Ascending aorta (tissue), 2 donors: ENCODE measurements at regions not wholly inside any gene's neighbourhood (a gene's known extent, or its start where the extent isn't known, plus 50 kb on each side); places are given as distances from the start of the nearest gene placed in this dataset.

ENCODE experiments used
- DNase-seq, 2 donors: peaks; one replicate each; pipeline ENCODE4 v3.0.0-alpha.2; 2019; ENCODE audit warnings: low spot score in 2 of 2
- H3K27ac ChIP-seq, 2 donors: fragments of 200-600 bp; sonication (generic); one replicate each; pipeline ENCODE4 v1.5.1; 2016 to 2017; ENCODE audit warnings: mild to moderate bottlenecking in 1 of 2
- H3K27me3 ChIP-seq: fragments of 200-600 bp; sonication (generic); one replicate; pipeline ENCODE4 v1.5.1; 2017
- H3K36me3 ChIP-seq, 2 donors: fragments of 200-600 bp; sonication (generic); one replicate each; pipeline ENCODE4 v1.5.1; 2016
- H3K4me1 ChIP-seq, 2 donors: fragments of 200-600 bp; sonication (generic); one replicate each; pipeline ENCODE4 v1.5.1; 2016 to 2017; ENCODE audit warnings: mild to moderate bottlenecking in 1 of 2
- H3K4me3 ChIP-seq, 2 donors: fragments of 200-600 bp; sonication (generic); one replicate each; pipeline ENCODE4 v1.5.1; 2016 to 2017; ENCODE audit warnings: mild to moderate bottlenecking in 1 of 2
- H3K9me3 ChIP-seq, 2 donors: fragments of 200-600 bp; sonication (generic); one replicate each; pipeline ENCODE4 v1.5.1; 2016
- CTCF ChIP-seq, 3 experiments: fragments of 200-600 bp in 2 of 3; fragments of 450-650 bp in 1 of 3; sonication (generic) in 2 of 3; IDR thresholded peaks; one replicate each; pipeline ENCODE4 v1.5.1; 2016 to 2019; ENCODE audit warnings: antibody characterized with exemption in 3 of 3, mild to moderate bottlenecking in 1 of 3, moderate library complexity in 1 of 3
- intact Hi-C: fragments of 100-400 bp; cut with DNase I; formaldehyde crosslinking; loops from one replicate; pipeline ENCODE4 v1.15.1; 2023

GRCh38 chr9:12961276-12961809 is 186.5 kb downstream of the LURAP1L start:
- TF ChIP-seq CTCF (IDR thresholded peaks at IDR 0.05) = no peak
- Histone ChIP-seq H3K4me3 (no peak overlapping the region), H3K36me3 (no peaks in the 10 kb centered on the region), H3K27ac (no peak overlapping the region), H3K9me3 (no peaks in the 10 kb centered on the region), H3K4me1 (no peaks in the 10 kb centered on the region), H3K27me3 (no peaks in the 10 kb centered on the region)
- DNase-seq = no peak
- intact Hi-C loops = no loop called here

GRCh38 chr9:12963537-12963936 is 188.7 kb downstream of the LURAP1L start:
- H3K4me3 ChIP-seq = no peak overlapping the region
- no peak for TF ChIP-seq CTCF (IDR thresholded peaks at IDR 0.05)
- intact Hi-C loops = no loop called here
- no peaks in the 10 kb centered on the region for H3K36me3 ChIP-seq
- no peak for DNase-seq
- H3K27ac ChIP-seq = no peak overlapping the region
- H3K27me3 ChIP-seq = no peaks in the 10 kb centered on the region
- no peaks in the 10 kb centered on the region for H3K9me3 ChIP-seq
- no peaks in the 10 kb centered on the region for H3K4me1 ChIP-seq

GRCh38 chr9:12964271-12964670 is 189.5 kb downstream of the LURAP1L start:
- no peak for DNase-seq
- TF ChIP-seq CTCF (IDR thresholded peaks at IDR 0.05) = no peak
- Histone ChIP-seq H3K36me3 (no peaks in the 10 kb centered on the region), H3K4me1 (no peaks in the 10 kb centered on the region), H3K27me3 (no peaks in the 10 kb centered on the region), H3K9me3 (no peaks in the 10 kb centered on the region), H3K4me3 (no peak overlapping the region), H3K27ac (no peak overlapping the region)
- intact Hi-C loops = no loop called here

- DNase-seq = no peak
- Histone ChIP-seq H3K4me3 (no peak overlapping the region), H3K9me3 (no peaks in the 10 kb centered on the region), H3K27me3 (no peaks in the 10 kb centered on the region), H3K27ac (no peak overlapping the region), H3K36me3 (no peaks in the 10 kb centered on the region), H3K4me1 (no peaks in the 10 kb centered on the region)
- TF ChIP-seq CTCF (IDR thresholded peaks at IDR 0.05) = no peak
- intact Hi-C loops = no loop called here
These were observed 190.5 kb downstream of the LURAP1L start for GRCh38 chr9:12965303-12965702.

GRCh38 chr9:12968093-12968492 is 193.3 kb downstream of the LURAP1L start:
- intact Hi-C loops = no loop called here
- no peaks in the 10 kb centered on the region for H3K4me1 ChIP-seq
- TF ChIP-seq CTCF (IDR thresholded peaks at IDR 0.05) = no peak

More at GRCh38 chr9:12968093-12968492, 193.3 kb downstream of the LURAP1L start:
- DNase-seq = no peak
- Histone ChIP-seq H3K4me3 (no peak overlapping the region), H3K9me3 (no peaks in the 10 kb centered on the region), H3K36me3 (no peaks in the 10 kb centered on the region), H3K27ac (no peak overlapping the region), H3K27me3 (no peaks in the 10 kb centered on the region)
